ENCODE measurements at regions not wholly inside any gene's neighbourhood (a gene's known extent, or its start where the extent isn't known, plus 50 kb on each side); places are given as distances from the start of the nearest gene placed in this dataset.

GRCh38 chr4:14792702-14793227 lies 209.5 kb upstream of the CPEB2 start:
- H3K36me3 ChIP-seq (ENCODE audit: low read depth): no peaks in the 10 kb centered on the region
- ChIA-PET CTCF (interaction anchor here (0.6 kb wide), 1 partner anchor 77 kb away, joined by 5 read pairs; no protein-coding TSS in a partner anchor), POLR2A (ENCODE audit: unreplicated experiment) (no interaction called here)
- no peak overlapping the region for H3K4me3 ChIP-seq
- H2AFZ ChIP-seq: peak overlapping the region; percentile 75
- H3K4me1 ChIP-seq (replicated peaks; ENCODE audit: insufficient read depth): peaks cover 17% of the 10 kb centered on the region
- H3F3A ChIP-seq (ENCODE audit: insufficient read depth, low read depth): no peaks in the 10 kb centered on the region
- peak overlapping the region; percentile 44 for H3K27ac ChIP-seq
- DNase-seq: peak in 1 of 2 experiments; percentile 34
- H3K9me3 ChIP-seq (ENCODE audit: insufficient read depth, low read depth): no peaks in the 10 kb centered on the region; the same call in 1 of the 2 replicates
- no TSS peak for BruUV-seq (replicated peaks)
- no peak for TF ChIP-seq CTCF (conservative IDR thresholded peaks at IDR 0.05)
- no peak for TF ChIP-seq EZH2 (IDR thresholded peaks at IDR 0.05; ENCODE audit: low read depth)
- no peaks in the 10 kb centered on the region; the same call in 1 of the 2 replicates for H3K9me2 ChIP-seq (ENCODE audit: insufficient read depth)
- intact Hi-C loops (cut with micrococcal nuclease; ENCODE audit: unreplicated experiment): no loop called here
- no peaks in the 10 kb centered on the region for H3K27me3 ChIP-seq (ENCODE audit: insufficient read depth, low read depth)
- no peaks in the 10 kb centered on the region for H3K79me2 ChIP-seq (ENCODE audit: low read depth)
- H4K20me1 ChIP-seq (ENCODE audit: insufficient read depth): no peaks in the 10 kb centered on the region
- peak overlapping the region; percentile 42 for H3K4me2 ChIP-seq

GRCh38 chr4:14800977-14801376 lies 201.3 kb upstream of the CPEB2 start:
- H3K9me2 ChIP-seq (ENCODE audit: insufficient read depth): no peaks in the 10 kb centered on the region
- H3K4me1 ChIP-seq (replicated peaks; ENCODE audit: insufficient read depth): no peaks in the 10 kb centered on the region
- no peak overlapping the region for H3K27ac ChIP-seq
- intact Hi-C loops (cut with micrococcal nuclease; ENCODE audit: unreplicated experiment): no loop called here
- no peak for DNase-seq
- no peaks in the 10 kb centered on the region for H3K79me2 ChIP-seq (ENCODE audit: low read depth)
- CTCF ChIA-PET: no interaction called here
- H3F3A ChIP-seq (ENCODE audit: insufficient read depth, low read depth): no peaks in the 10 kb centered on the region
- TF ChIP-seq EZH2 (IDR thresholded peaks at IDR 0.05; ENCODE audit: low read depth): no peak
- TF ChIP-seq CTCF (conservative IDR thresholded peaks at IDR 0.05): no peak
- no peaks in the 10 kb centered on the region for H4K20me1 ChIP-seq (ENCODE audit: insufficient read depth)
- H3K9me3 ChIP-seq (ENCODE audit: insufficient read depth, low read depth): no peaks in the 10 kb centered on the region
- POLR2A ChIA-PET (ENCODE audit: unreplicated experiment): no interaction called here
- no peaks in the 10 kb centered on the region for H3K36me3 ChIP-seq (ENCODE audit: low read depth)
- H3K4me2 ChIP-seq: no peak overlapping the region
- H3K4me3 ChIP-seq: no peak overlapping the region
- H3K27me3 ChIP-seq (ENCODE audit: insufficient read depth, low read depth): no peaks in the 10 kb centered on the region
- no TSS peak for BruUV-seq (replicated peaks)
- H2AFZ ChIP-seq: no peak overlapping the region

DNA sequence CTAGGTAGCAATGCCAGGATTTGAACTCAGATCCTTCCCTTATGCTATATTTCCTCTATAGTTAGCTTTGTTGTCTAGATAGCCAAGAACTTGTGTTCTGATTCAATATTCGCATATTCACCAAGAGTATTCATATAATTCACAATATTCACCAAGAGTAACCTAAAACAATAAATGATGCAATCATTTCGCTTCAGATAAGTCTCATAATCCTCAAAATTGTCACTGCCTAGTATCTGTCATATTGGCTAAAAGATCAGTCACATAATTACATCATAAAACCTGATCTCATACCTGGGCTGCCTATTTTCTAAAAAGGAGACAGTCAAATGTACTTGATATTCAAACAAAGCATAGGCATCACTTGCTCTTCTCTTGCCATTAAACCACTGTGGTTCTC lies 199.7 kb upstream of the CPEB2 start:
- DNase-seq: no peak
- CTCF ChIA-PET: no interaction called here
- BruUV-seq (replicated peaks): no TSS peak

More for the DNA sequence above, 199.7 kb upstream of the CPEB2 start:
- no peaks in the 10 kb centered on the region for H4K20me1 ChIP-seq (ENCODE audit: insufficient read depth)
- H3K9me2 ChIP-seq (ENCODE audit: insufficient read depth): no peaks in the 10 kb centered on the region
- no peak overlapping the region for H2AFZ ChIP-seq
- H3K4me1 ChIP-seq (replicated peaks; ENCODE audit: insufficient read depth): no peaks in the 10 kb centered on the region
- no peaks in the 10 kb centered on the region for H3K79me2 ChIP-seq (ENCODE audit: low read depth)
- intact Hi-C loops (cut with micrococcal nuclease; ENCODE audit: unreplicated experiment): no loop called here
- H3K4me2 ChIP-seq: no peak overlapping the region
- H3K4me3 ChIP-seq: no peak overlapping the region
- H3K9me3 ChIP-seq (ENCODE audit: insufficient read depth, low read depth): no peaks in the 10 kb centered on the region
- TF ChIP-seq EZH2 (IDR thresholded peaks at IDR 0.05; ENCODE audit: low read depth) (no peak), CTCF (conservative IDR thresholded peaks at IDR 0.05) (no peak)
- no peak overlapping the region for H3K27ac ChIP-seq
- H3K27me3 ChIP-seq (ENCODE audit: insufficient read depth, low read depth): no peaks in the 10 kb centered on the region
- POLR2A ChIA-PET (ENCODE audit: unreplicated experiment): no interaction called here
- H3K36me3 ChIP-seq (ENCODE audit: low read depth): no peaks in the 10 kb centered on the region
- no peaks in the 10 kb centered on the region for H3F3A ChIP-seq (ENCODE audit: insufficient read depth, low read depth)
